Hindlimb muscle (tissue), 1 donor: ENCODE measurements at regions not wholly inside any gene's neighbourhood (a gene's known extent, or its start where the extent isn't known, plus 50 kb on each side); places are given as distances from the start of the nearest gene placed in this dataset.

Source experiments
- DNase-seq: peaks from one replicate; pipeline ENCODE4 v3.0.0-alpha.2; 2013

DNA sequence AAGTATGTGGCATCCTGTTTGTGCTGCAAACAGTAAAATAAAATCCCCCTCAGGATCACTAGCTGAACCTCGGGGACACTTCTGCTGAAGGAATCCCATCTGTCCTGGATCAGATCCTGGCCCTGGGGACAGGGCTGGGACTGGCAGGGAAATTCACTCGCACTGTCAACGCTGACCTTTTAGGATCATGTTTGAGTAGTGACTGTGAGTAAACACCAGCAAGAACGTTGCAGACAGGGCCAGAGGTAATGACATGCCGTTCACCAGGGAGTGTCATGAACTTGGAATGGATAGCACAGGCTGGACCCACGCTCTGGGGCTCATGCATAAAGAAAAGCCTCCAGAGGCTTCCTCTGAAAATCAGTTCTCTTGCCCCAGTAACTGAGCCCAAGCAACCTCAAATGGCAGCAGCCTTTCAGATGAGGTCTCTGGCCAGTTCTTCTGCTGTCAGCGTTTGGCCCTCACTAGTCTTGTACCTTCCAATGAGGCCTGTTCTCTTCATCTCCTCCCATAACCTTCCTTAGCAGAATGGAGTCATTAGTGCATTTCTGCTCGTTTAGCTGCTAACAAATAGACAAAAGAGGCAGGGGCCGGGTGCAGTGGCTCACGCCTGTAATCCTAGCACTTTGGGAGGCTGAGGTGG lies 51.0 kb upstream of the BARX2 start:
- no peak for DNase-seq

DNA sequence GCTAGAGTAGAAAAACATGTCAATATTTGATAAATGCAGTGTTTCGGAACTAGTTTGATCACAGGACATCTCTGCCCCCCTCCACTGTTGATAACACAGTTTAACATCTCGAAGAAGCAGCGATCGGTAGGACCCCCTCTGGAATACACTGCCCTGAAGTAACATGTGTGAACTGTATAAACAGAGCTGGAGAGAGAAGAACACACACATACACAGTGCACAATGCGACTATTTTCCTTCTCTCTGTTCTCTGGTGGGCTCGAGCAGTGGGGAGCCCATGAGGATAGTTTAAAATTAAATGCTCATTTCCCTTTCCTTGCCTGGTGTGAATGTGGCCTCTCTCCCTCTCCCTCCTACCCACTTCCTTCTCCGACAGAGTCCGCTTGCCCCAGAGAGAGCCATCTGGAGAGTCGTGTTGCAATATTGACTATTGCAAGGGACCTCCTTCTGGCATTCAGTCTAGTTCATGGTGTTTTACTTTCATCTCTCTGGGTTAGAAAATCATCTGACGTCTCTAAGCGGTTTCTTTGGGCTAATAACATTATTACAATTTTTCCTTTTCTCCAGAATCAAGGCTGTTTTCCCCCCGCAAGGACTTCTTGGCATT lies 51.6 kb upstream of the BARX2 start:
- DNase-seq: no peak

DNA sequence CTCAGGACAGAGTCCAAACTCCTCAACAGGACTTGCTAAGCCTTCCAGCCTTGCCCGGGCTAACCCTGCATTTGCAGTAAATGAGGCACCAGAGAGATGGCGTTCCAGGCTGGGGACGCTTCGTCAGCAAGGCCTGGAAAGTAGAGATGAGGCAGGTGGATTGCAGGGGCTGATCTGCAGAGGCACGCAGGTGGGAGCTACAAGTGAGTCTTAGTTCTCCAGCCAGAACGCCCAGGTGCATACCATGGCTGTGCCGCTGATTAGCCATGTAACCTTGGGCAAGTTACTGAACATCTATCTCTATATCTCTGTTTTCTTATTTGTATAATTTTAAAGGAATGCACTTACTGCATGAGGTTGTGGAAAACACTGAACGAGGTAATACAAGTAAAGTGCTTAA lies 52.7 kb upstream of the BARX2 start:
- DNase-seq: no peak

DNA sequence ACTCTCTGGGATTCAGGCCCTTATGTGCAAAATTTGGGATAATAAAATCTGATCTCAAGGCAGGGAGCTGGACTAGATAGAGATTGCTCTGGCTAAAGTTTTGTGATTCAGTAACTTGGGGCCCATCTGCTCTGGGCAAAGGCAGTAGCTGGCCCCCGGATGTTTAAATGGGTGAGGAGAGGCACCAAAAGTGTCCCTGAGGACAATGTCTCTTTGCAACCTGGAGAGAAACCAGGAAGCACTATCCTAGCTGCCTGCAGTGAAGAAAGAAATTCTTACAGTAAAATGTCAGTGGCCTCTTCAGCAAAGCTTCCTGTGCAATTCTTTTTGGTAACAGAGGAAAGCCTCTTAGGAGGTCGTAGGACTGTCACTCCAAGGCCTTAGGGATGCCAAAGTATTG lies 54.6 kb upstream of the BARX2 start:
- DNase-seq: no peak

DNA sequence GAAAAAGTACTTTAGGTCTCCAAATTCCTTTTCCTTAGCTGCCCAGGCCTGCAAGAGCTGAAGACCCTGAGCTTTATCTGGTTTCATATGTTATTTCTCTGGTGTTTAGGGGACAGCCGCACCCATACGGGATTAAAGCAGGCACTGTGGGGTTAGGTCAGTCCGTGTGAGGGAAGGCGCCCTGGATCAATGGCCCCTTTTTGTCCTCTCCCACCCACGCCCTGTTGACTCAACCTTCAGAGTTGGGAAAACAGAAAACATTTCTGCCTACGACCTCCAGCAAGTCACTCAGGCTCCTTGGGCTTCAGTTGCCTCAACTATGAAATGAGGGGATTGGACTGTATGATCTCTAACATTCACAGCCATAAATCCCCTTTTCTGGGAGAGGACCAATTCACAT lies 55.2 kb upstream of the BARX2 start:
- no peak for DNase-seq

DNA sequence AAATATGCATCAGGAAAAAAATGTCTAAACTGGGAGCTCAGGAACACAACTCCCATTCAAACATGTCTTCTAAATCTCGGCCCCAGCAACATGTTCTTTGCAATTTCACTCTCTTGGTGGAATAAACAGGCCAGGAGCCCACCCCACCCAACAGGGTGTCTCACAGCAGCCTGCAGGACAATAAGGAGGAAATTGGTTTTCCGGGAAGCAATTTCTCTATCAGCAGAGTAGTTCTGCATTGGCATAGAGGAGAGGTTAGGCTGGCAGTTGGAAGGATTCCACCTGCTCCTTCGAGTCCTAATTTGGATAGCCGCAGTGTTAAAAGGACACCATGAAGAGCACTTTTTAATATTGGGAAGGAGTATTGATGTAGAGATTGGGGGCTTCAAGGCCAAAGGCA lies 55.9 kb upstream of the BARX2 start:
- DNase-seq: no peak

DNA sequence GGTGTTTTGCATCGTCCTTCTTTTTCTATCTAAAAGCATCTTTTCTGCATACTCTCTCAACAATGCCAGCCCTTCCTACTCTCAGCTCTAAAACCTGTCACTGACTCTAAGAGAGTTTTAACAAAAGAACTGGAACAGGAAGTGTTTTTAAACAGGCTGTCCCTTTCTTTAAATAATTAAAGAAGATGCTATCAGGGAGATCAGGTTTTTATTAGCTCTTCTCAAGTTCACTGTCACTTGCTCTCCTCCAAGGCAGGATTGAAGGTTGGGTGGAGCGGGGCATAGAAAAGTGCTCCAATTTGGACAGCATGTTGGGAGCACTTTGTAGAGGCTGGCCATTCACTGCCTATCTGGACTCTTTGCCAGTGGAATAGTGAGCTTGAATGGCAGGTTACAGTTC lies 56.4 kb upstream of the BARX2 start:
- DNase-seq: no peak

DNA sequence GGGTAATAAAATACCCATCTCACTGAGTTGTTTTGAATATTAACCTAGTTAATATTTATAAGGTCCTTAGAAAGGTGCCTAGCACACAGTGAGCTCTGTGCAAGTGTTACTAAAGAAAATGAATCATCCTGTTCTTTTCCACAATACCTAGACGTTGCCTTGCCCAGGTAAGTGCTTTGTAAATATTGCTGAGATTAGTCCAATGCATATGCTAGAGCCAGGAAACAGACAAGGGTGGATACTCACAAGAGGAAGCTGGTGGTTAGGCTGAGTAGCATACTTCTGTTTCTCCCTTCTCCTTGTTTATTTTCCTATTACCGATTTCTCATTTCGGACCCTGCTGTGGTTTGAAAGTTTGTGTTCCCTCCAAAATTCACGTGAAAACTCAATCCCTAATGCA lies 58.1 kb upstream of the BARX2 start:
- DNase-seq: no peak

DNA sequence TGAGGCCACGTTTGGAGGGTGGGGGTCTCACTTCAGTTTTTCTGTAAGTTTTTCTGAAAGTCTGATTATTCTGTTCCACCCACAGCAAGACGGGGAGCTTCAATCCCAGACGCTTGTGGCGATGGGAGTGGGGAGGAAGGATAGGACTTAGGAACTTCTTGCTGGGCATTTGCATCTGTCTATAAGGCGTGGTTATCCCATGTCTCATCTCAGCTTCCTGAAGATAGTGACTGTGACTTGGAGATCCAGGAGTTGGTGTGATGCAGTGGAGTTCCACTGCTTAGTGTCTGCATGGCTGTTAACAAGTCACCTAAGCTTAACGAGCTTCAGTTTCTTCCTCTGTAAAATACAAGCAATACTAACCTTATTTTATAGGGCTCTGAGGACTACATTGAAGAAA lies 58.9 kb upstream of the BARX2 start:
- no peak for DNase-seq

DNA sequence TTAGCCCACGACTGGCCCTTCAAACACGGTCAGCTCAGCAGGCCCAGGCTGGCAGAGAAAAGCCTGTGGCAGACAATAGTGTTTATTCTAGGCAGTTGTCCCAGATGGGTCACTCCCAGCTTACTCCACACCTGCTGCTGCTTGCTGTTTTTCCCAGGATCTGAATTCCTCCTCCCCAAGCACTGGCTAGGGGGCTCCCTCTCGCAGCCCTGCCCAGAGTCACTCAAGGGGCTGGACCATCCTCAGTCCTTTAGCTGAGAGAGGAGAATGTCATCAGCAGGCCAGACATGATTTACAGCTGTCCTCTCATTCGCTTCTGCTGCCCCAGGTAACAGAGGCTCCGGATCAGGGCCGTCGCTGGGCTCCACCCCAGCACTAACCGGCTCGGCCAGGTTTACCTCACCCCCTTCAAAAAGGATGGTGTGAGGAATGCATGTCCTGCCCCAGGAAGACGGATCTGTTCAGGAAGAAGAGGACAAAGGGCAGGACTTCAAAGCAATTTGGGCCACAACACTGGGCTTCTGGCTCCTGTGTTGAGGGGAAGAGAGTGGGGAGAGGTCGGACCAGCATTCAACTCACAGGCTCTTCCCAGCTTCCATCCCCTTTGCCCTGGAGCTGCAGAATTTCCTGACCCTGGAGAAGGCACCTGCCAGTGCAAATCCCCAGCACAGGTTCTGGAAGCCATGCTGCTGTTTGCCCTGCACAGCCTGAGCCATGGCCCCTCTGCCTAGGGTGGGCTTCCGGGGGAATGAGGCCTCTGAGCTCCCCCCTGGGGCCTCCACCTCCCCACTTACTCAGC lies 59.7 kb upstream of the BARX2 start:
- no peak for DNase-seq

DNA sequence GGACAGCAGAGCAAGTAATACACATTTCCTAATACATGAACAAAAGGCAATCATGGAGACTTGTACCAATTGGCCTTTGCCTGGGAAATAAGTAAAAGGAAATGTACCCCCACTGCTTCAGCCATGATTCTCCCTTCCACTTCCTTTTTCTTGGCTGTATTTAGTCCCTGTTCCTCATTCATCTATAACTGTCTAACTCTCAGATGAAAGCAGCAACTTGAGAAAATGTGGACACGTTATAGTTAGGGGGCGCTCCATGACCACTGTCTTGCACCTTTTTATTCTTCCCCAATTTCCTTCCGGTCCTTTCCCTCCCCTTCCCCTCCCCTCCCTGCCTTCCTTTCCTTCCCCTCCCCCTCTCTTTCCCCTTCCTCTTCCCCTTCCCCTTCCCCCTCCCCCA lies 61.3 kb upstream of the BARX2 start:
- no peak for DNase-seq

DNA sequence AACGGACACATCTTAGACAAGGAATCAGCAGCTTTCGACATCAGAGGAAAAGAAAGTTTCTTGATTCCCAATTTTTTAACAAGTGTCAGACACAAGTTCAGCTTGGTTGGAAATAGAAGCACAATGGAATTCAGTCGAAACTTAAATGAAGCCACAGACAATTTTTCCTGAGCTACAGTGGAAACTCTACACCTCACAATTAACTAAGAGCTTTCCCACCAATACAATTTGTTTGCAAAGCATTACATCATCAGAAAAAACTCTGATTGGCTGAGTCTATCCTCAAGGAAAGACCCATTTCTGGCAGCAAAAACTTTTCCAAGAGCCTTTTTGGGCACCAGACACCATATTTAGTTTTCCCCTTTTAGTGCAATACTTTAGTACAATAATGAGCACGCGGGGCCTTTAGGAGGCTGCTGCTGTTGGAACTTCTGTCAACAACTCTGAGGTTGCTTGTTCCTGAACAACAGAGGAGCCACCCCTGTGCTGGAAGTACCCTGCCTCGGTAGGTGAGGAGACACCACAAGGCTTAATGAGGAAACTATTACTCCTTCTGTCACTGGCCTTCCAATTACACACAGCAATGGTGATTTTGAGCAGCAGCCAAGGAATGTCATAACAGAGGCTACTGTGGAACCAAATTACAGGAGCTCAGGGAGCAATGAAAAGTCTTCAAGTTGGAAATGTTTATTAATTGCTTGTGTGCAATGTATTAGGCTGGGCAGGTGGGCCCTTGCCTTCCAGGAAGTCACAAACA lies 61.9 kb upstream of the BARX2 start:
- DNase-seq: peak; percentile 60

DNA sequence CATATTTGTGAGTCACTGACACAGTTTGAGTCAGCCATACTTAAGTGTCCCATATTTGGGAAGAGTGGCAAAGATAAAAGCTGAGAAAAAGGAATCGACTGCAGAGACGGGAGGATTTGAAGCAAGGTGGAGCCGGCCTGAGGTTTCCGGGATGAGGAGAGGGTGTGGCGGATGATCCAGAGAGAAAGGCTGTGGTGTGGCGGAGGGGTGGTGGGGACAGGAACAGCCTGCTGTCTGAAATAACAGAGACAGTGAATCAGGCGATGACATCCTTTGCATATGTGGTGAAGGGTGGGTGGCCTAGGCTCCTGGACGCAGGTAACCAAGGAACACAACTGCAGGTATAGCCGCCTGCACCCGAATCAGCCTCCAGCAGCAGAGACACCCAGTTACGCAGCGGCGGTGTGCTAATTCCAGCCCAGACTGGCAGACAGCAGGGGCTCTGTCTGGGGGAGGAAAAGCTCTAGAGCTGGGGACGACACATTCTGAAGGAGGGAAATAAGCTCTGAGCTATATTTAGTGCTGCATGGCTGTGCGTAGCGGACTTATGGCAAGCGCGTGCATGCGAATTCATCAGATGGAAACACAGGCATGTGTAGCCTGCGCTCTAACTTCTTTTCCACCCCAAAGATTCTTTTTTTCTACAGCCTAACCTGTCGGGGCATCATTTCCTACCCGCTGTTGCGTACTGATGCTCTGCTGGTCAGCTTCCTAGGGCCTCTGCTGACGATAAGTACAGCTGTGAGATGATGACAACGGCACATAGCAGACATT lies 62.7 kb upstream of the BARX2 start:
- DNase-seq: peak; percentile 47

DNA sequence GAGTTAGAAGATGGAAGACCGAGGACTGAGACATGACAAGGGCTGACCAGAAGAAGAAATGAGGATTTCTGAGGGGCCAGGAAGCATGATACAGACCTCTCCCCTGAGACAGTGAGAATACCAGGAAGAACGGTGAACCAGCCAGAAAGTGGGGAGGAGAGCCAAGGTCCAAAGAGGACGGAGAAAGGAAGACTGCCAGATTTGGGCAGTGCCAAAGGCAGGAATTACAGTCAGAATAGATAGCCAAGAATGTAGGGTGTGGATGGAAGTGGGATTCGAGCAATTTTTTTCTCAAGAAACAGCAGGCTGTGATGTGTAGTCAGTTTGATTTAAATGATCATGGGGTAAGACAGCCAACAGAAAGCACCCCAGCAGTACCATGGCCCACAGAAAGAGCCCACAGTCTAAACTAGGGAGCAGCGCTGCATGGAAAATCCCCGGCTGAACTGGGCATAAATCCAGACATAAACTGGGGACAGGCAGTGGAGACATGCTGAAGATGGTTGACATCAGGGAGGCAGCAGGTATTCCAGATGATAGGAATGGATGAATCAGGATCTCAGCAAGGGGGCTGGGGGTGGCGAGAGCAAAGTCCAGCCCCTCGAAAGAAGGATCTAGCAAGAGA lies 67.3 kb upstream of the BARX2 start:
- DNase-seq: no peak

DNA sequence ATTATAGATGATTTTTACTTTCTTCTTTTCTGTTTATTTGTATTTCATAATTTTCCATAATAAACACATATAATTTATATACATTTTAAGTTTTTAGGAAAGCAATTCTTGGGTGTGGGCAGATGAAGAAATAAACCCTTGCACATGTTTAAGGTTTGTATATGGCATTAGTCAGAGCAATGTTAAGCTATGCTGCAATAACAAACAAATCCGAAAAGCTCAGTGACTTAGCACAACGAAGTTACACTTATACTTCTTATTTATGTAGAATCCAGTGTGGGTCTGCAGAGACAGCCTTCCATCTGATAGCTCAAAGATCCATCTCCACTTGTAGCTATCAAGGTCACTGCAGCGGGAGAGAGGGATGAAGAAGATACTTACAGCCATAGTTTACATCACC lies 68.5 kb upstream of the BARX2 start:
- no peak for DNase-seq

DNA sequence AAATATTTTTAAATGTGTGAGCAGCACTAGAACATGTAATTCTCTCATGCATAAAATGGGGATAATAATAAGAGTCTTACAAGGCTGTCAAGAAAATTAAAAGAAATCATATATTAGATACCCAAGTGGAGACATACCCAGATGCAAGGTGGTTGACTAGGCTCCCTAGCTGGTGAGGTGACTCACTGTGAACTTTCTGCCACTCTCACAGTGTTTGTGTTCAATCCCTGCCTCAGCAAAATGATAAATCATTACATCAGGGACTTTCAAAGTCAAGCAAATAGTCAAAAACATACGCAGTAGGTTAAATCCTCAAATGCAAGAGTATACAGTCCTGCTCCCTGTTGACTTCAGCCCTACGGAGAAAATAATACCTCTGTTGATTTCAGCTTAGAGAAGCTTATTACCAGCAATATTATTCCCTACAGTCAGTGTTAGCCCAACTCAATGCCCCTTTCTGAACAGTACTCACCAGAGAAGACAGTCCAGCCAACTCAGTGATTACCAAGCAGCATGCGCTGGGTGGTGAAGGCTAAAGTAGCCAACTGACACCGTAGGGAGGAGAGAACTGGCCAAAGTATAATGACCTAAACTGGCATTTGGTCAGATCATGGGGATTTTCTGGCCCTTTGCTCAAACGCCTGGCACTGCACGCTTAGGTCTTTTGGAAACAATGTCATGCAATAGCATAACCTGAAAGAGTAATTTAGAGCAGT lies 73.1 kb upstream of the BARX2 start:
- DNase-seq: no peak

DNA sequence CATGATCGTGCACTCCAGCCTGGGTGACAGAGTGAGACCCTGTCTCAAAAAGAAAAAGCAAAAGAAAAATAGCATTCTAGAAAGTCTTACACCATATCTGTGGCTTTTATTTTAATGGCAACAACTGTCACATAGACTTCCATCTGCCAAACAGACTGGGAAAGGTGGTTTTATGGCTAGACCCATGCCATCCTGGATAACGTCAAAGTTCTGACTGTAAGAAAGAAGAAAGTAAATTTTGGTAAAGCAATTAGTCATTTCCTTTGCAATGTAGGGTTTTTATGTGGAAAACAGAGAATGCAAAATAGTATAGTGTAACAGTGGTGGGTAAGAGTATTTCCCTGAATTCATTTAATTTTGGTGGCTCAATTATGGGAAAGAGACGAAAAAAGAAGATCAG lies 75.5 kb upstream of the BARX2 start:
- no peak for DNase-seq

DNA sequence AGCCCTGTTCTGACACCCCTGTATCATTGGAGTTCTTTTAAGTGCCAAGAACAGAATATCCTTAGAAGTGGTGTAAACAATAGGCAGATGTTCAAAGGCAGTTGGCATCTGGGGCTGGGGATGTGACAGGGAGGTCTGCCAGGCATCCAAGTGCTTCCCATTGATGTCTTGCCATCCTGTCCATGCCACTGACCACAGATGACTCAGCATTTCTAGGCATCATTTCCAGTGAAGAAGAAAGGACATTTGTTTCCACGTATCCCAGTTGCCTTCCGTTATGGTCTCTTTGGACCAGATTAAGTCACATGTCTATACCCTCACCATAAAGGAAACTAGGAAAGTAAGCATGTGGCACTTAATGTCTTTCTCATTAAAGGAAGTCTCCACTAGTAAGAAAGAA lies 76.7 kb upstream of the BARX2 start:
- no peak for DNase-seq

DNA sequence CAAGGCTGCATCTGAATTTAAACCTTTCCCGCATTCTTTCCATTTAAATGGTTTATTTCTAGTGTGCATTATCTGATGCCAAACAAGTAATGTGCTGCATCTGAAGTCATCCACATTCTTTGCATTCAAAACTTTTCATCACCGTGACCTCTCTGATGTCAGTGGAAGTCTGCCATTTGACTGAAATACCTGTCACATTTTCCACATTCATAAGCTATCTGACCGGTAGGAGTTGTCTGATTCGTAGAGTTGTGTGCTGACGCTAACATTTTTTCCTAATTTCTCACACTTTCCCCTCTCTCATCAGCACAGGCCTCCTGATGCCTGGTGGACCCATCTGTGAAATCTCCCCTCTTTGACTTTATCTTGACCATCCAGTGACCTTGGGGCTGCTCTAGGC lies 79.9 kb upstream of the BARX2 start:
- DNase-seq: no peak

DNA sequence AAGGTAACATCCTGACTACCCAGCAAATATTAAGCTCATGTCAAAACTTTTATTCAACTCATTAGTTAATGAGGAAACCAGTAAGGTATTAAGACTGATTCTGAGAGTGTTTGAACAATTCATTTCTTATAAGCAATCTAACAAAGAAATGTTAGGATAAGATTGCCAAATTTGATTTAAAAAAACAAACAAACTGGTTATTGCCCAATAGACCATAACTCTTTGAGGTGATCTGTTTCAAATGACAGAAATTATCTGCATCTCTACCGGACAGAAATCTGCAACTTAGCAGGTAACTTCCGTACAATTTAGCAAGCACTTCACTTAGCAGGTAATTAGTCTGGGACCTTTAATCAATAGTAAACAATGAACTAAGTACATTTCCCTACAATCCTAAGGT lies 82.9 kb upstream of the BARX2 start:
- no peak for DNase-seq

DNA sequence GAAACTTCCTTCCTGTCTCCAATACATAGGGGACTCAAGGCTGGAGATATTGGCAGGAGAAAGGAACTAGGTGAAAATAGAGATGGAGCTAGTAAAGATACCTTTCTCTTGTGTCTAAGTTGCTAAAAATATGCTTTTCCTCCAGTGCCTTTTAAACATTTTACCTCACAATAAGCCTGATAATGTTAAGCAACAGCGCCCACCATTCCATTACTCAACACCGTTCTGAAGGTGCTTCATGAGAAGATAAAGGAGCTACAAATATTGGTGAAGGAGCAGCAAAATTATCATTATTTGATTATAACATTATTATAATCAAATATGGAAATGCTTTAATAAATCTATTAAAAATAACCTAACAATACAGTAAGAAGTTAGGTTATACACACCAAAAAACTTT lies 83.6 kb upstream of the BARX2 start:
- no peak for DNase-seq

DNA sequence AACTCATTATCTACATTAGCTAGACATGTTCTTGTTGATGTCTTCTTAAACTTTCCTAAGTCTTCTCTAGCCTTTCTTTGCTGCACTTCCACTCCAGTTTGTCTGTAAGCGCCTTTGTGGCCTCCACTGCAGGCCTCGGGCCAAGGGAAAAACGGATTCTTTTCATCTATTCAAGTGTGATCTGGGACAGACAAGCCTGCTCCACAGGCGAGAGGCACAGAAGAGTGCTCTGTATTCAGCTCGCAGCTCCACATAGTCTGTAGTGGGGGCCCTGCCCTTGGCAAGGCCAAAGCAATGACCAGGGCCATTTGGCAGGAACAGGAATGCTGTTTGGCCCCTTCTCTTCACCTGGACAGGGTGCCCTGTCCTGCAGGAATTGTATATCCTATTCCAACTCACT lies 84.1 kb upstream of the BARX2 start:
- no peak for DNase-seq
